ENCODE measurements at regions not wholly inside any gene's neighbourhood (a gene's known extent, or its start where the extent isn't known, plus 50 kb on each side); places are given as distances from the start of the nearest gene placed in this dataset.
A peak's percentile ranks its signal among the peaks of the same experiment; 100 is the strongest.

GRCh38 chr1:222375701-222376100, 172.2 kb downstream of the HHIPL2 start:
- H3K27ac Mint-ChIP-seq (ENCODE audit: unreplicated experiment) = peak overlapping the region; percentile 81

GRCh38 chr1:222373831-222374602, 173.9 kb downstream of the HHIPL2 start:
- Mint-ChIP-seq H3K4me1 (ENCODE audit: low read depth, unreplicated experiment) (peaks cover 65% of the 10 kb centered on the region), H3K27ac (ENCODE audit: unreplicated experiment) (no peak overlapping the region), H3K27me3 (ENCODE audit: low read depth, unreplicated experiment) (no peaks in the 10 kb centered on the region), H3K36me3 (ENCODE audit: low read depth, unreplicated experiment) (no peaks in the 10 kb centered on the region), H3K9me3 (ENCODE audit: unreplicated experiment) (no peaks in the 10 kb centered on the region), H3K4me3 (ENCODE audit: unreplicated experiment) (no peak overlapping the region)
- Histone ChIP-seq H2AFZ (ENCODE audit: low read depth, low read length) (no peak overlapping the region), H3K79me2 (ENCODE audit: insufficient read depth, low read length) (no peaks in the 10 kb centered on the region), H4K20me1 (ENCODE audit: insufficient read depth, low read length) (no peaks in the 10 kb centered on the region), H3K4me1 (ENCODE audit: insufficient read depth, low read length) (peaks cover 43% of the 10 kb centered on the region), H3K27ac (ENCODE audit: low read depth, low read length) (no peak overlapping the region), H3K27me3 (ENCODE audit: insufficient read depth, low read length) (no peaks in the 10 kb centered on the region), H3K4me3 (ENCODE audit: insufficient read depth, low read depth, low read length) (no peak overlapping the region), H3K36me3 (ENCODE audit: insufficient read depth, low read length) (no peaks in the 10 kb centered on the region), H3K9ac (ENCODE audit: low read length) (no peak overlapping the region), H3K9me3 (ENCODE audit: insufficient read depth, low read depth, low read length) (no peaks in the 10 kb centered on the region), H3K4me2 (ENCODE audit: low read length) (no peak overlapping the region)
- no peak for TF ChIP-seq CTCF (IDR thresholded peaks at IDR 0.05; ENCODE audit: insufficient read depth, low read depth, low read length)
- no peak for TF ChIP-seq EZH2 (IDR thresholded peaks at IDR 0.05; ENCODE audit: insufficient read depth, low read length)
- FAIRE-seq = no peak
- no peak for DNase-seq (ENCODE audit: low read depth)

More at GRCh38 chr1:222375701-222376100, 172.2 kb downstream of the HHIPL2 start:
- H3K9me3 ChIP-seq (ENCODE audit: insufficient read depth, low read depth, low read length) = no peaks in the 10 kb centered on the region
- peak overlapping the region; percentile 4 for H2AFZ ChIP-seq (ENCODE audit: low read depth, low read length)
- H3K4me2 ChIP-seq (ENCODE audit: low read length) = peak overlapping the region; percentile 17
- no peaks in the 10 kb centered on the region for H3K36me3 Mint-ChIP-seq (ENCODE audit: low read depth, unreplicated experiment)
- no peaks in the 10 kb centered on the region for H3K27me3 ChIP-seq (ENCODE audit: insufficient read depth, low read length)
- no peaks in the 10 kb centered on the region for H3K36me3 ChIP-seq (ENCODE audit: insufficient read depth, low read length)
- peaks cover 51% of the 10 kb centered on the region for H3K4me1 Mint-ChIP-seq (ENCODE audit: low read depth, unreplicated experiment)
- no peak overlapping the region for H3K9ac ChIP-seq (ENCODE audit: low read length)
- peaks cover 32% of the 10 kb centered on the region for H3K4me1 ChIP-seq (ENCODE audit: insufficient read depth, low read length)
- DNase-seq (ENCODE audit: low read depth) = peak; percentile 53
- FAIRE-seq = no peak
- H3K9me3 Mint-ChIP-seq (ENCODE audit: unreplicated experiment) = peaks cover 8% of the 10 kb centered on the region
- no peak overlapping the region for H3K4me3 Mint-ChIP-seq (ENCODE audit: unreplicated experiment)
- TF ChIP-seq EZH2 (IDR thresholded peaks at IDR 0.05; ENCODE audit: insufficient read depth, low read length) = no peak
- no peak for TF ChIP-seq CTCF (IDR thresholded peaks at IDR 0.05; ENCODE audit: insufficient read depth, low read depth, low read length)
- peak overlapping the region; percentile 34 for H3K27ac ChIP-seq (ENCODE audit: low read depth, low read length)
- no peaks in the 10 kb centered on the region for H3K79me2 ChIP-seq (ENCODE audit: insufficient read depth, low read length)
- no peak overlapping the region for H3K4me3 ChIP-seq (ENCODE audit: insufficient read depth, low read depth, low read length)
- H4K20me1 ChIP-seq (ENCODE audit: insufficient read depth, low read length) = no peaks in the 10 kb centered on the region
- H3K27me3 Mint-ChIP-seq (ENCODE audit: low read depth, unreplicated experiment) = no peaks in the 10 kb centered on the region

- Mint-ChIP-seq H3K27me3 (ENCODE audit: low read depth, unreplicated experiment) (no peaks in the 10 kb centered on the region), H3K36me3 (ENCODE audit: low read depth, unreplicated experiment) (no peaks in the 10 kb centered on the region), H3K4me1 (ENCODE audit: low read depth, unreplicated experiment) (peaks cover 65% of the 10 kb centered on the region), H3K27ac (ENCODE audit: unreplicated experiment) (no peak overlapping the region), H3K4me3 (ENCODE audit: unreplicated experiment) (no peak overlapping the region), H3K9me3 (ENCODE audit: unreplicated experiment) (no peaks in the 10 kb centered on the region)
- no peaks in the 10 kb centered on the region for H3K36me3 ChIP-seq (ENCODE audit: insufficient read depth, low read length)
- no peak overlapping the region for H3K9ac ChIP-seq (ENCODE audit: low read length)
- no peak overlapping the region for H3K4me2 ChIP-seq (ENCODE audit: low read length)
- no peaks in the 10 kb centered on the region for H3K27me3 ChIP-seq (ENCODE audit: insufficient read depth, low read length)
- DNase-seq (ENCODE audit: low read depth) (no peak), FAIRE-seq (no peak)
- H3K27ac ChIP-seq (ENCODE audit: low read depth, low read length) = no peak overlapping the region
- H3K4me1 ChIP-seq (ENCODE audit: insufficient read depth, low read length) = peaks cover 43% of the 10 kb centered on the region
- TF ChIP-seq EZH2 (IDR thresholded peaks at IDR 0.05; ENCODE audit: insufficient read depth, low read length) (no peak), CTCF (IDR thresholded peaks at IDR 0.05; ENCODE audit: insufficient read depth, low read depth, low read length) (no peak)
- no peaks in the 10 kb centered on the region for H3K79me2 ChIP-seq (ENCODE audit: insufficient read depth, low read length)
- no peaks in the 10 kb centered on the region for H4K20me1 ChIP-seq (ENCODE audit: insufficient read depth, low read length)
- H2AFZ ChIP-seq (ENCODE audit: low read depth, low read length) = no peak overlapping the region
- no peaks in the 10 kb centered on the region for H3K9me3 ChIP-seq (ENCODE audit: insufficient read depth, low read depth, low read length)
- no peak overlapping the region for H3K4me3 ChIP-seq (ENCODE audit: insufficient read depth, low read depth, low read length)
Measured at GRCh38 chr1:222373216-222373615, 174.7 kb downstream of the HHIPL2 start.
